ENCODE measurements at regions not wholly inside any gene's neighbourhood (a gene's known extent, or its start where the extent isn't known, plus 50 kb on each side); places are given as distances from the start of the nearest gene placed in this dataset.

- TF ChIP-seq CHD7 (IDR thresholded peaks at IDR 0.05; ENCODE audit: insufficient replicate concordance, low read length): no peak
- no peak for TF ChIP-seq BRCA1 (IDR thresholded peaks at IDR 0.05; ENCODE audit: low read depth, low read length)
- no peak for TF ChIP-seq FOSL1 (IDR thresholded peaks at IDR 0.05; ENCODE audit: insufficient read depth, low read depth, low read length)
- no peak for TF ChIP-seq NRF1 (IDR thresholded peaks at IDR 0.05; ENCODE audit: low read depth, low read length)
- TF ChIP-seq, protein P1, sequence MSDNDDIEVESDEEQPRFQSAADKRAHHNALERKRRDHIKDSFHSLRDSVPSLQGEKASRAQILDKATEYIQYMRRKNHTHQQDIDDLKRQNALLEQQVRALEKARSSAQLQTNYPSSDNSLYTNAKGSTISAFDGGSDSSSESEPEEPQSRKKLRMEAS (IDR thresholded peaks at IDR 0.05): no peak
- TF ChIP-seq TBP (IDR thresholded peaks at IDR 0.05; ENCODE audit: low read depth, low read length): no peak
- no peak for TF ChIP-seq CBX5 (IDR thresholded peaks at IDR 0.05; ENCODE audit: low read depth, low read length)
- TF ChIP-seq HDAC2 (IDR thresholded peaks at IDR 0.05; ENCODE audit: borderline replicate concordance in 1 of 2, low read depth in 2 of 2, low read length in 2 of 2): no peak
Measured at GRCh38 chr4:26088433-26088928, 174.5 kb downstream of the SMIM20 start (continued).

All from H1 (cell line).